ENCODE measurements at regions not wholly inside any gene's neighbourhood (a gene's known extent, or its start where the extent isn't known, plus 50 kb on each side); places are given as distances from the start of the nearest gene placed in this dataset.
"Not testable (repeated sequence)": the region's sequence is repeated elsewhere in the genome, so short reads cannot be mapped to it uniquely, and the experiment has no call there.

DNA sequence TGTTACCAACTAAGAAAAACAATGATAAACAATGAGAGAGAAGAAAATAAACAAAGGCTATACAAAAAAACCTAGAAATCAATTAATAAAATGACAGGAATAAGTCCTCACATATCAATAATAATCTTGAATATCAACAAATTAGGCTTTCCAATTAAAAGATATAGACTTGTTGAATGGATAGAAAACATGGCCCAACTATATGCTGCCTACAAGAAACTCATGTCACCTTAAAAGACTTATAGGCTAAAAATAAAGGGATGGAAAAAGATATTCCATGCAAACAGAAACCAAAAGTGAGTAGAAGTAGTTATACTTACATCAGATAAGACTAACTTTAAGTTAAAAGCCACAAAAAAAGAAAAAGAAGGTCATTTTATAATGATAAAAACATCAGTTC lies 183.9 kb downstream of the MYRFL start:
- Histone ChIP-seq H3K27me3 (replicated peaks; ENCODE audit: insufficient read depth, low read length) (no peaks in the 10 kb centered on the region), H3K4me1 (ENCODE audit: low read length) (peaks cover 19% of the 10 kb centered on the region), H3K79me2 (ENCODE audit: low read length) (no peaks in the 10 kb centered on the region), H3K4me2 (ENCODE audit: low read depth, low read length) (no peak overlapping the region), H3F3A (ENCODE audit: insufficient read depth, low read length) (no peaks in the 10 kb centered on the region), H3K9me3 (replicated peaks; ENCODE audit: insufficient read depth, low read length) (no peaks in the 10 kb centered on the region), H3K36me3 (replicated peaks; ENCODE audit: insufficient read depth, low read length) (no peaks in the 10 kb centered on the region), H3K4me3 (ENCODE audit: low read length) (no peak overlapping the region), H4K20me1 (ENCODE audit: insufficient read depth, low read length) (no peaks in the 10 kb centered on the region), H3K9me2 (replicated peaks; ENCODE audit: insufficient read depth, low read length) (no peaks in the 10 kb centered on the region), H2AFZ (ENCODE audit: low read length) (no peak overlapping the region), H3K27ac (ENCODE audit: low read length) (no peak overlapping the region), H3K9ac (ENCODE audit: low read length) (no peak overlapping the region)
- DNase-seq, result no peak
- no peak for TF ChIP-seq EZH2 (optimal IDR thresholded peaks at IDR 0.05; ENCODE audit: low read depth, low read length)
- TF ChIP-seq, protein P1, sequence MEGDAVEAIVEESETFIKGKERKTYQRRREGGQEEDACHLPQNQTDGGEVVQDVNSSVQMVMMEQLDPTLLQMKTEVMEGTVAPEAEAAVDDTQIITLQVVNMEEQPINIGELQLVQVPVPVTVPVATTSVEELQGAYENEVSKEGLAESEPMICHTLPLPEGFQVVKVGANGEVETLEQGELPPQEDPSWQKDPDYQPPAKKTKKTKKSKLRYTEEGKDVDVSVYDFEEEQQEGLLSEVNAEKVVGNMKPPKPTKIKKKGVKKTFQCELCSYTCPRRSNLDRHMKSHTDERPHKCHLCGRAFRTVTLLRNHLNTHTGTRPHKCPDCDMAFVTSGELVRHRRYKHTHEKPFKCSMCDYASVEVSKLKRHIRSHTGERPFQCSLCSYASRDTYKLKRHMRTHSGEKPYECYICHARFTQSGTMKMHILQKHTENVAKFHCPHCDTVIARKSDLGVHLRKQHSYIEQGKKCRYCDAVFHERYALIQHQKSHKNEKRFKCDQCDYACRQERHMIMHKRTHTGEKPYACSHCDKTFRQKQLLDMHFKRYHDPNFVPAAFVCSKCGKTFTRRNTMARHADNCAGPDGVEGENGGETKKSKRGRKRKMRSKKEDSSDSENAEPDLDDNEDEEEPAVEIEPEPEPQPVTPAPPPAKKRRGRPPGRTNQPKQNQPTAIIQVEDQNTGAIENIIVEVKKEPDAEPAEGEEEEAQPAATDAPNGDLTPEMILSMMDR (IDR thresholded peaks at IDR 0.05; ENCODE audit: low read length), result no peak
- TF ChIP-seq EZH2phosphoT487 (IDR thresholded peaks at IDR 0.05; ENCODE audit: low read length), result no peak

DNA sequence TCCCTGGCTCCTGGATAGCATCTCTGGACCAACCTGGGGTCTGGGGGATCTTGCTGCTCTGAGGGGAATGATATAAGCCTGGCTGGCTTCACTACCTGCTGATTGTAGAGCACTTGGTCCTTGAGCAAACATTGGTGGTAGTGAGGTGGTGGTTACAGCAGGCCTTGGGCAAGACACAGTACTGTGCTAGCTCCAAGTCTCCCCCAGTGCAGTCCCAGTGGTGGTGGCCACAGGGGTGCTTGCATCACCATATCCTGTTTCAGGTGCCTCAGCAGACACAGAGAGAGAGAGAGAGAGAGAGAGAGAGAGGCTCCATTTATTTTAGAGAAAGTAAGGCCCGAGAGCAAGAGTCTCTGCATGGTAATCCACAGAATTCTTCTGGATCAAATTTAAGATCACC lies 186.3 kb downstream of the MYRFL start:
- DNase-seq, result no peak
- no peaks in the 10 kb centered on the region for H3K9me3 ChIP-seq (replicated peaks; ENCODE audit: insufficient read depth, low read length)
- no peak for TF ChIP-seq EZH2phosphoT487 (IDR thresholded peaks at IDR 0.05; ENCODE audit: low read length)
- TF ChIP-seq, protein P1 (IDR thresholded peaks at IDR 0.05; ENCODE audit: low read length), result no peak
- TF ChIP-seq EZH2 (optimal IDR thresholded peaks at IDR 0.05; ENCODE audit: low read depth, low read length), result no peak
- no peak overlapping the region for H3K9ac ChIP-seq (ENCODE audit: low read length)
- H3K4me2 ChIP-seq (ENCODE audit: low read depth, low read length), result no peak overlapping the region
- no peaks in the 10 kb centered on the region for H4K20me1 ChIP-seq (ENCODE audit: insufficient read depth, low read length)
- H3K4me3 ChIP-seq (ENCODE audit: low read length), result no peak overlapping the region
- H2AFZ ChIP-seq (ENCODE audit: low read length), result no peak overlapping the region
- H3K27me3 ChIP-seq (replicated peaks; ENCODE audit: insufficient read depth, low read length), result no peaks in the 10 kb centered on the region
- no peaks in the 10 kb centered on the region for H3K36me3 ChIP-seq (replicated peaks; ENCODE audit: insufficient read depth, low read length)
- H3K9me2 ChIP-seq (replicated peaks; ENCODE audit: insufficient read depth, low read length), result no peaks in the 10 kb centered on the region
- no peaks in the 10 kb centered on the region for H3F3A ChIP-seq (ENCODE audit: insufficient read depth, low read length)
- no peak overlapping the region for H3K27ac ChIP-seq (ENCODE audit: low read length)
- H3K4me1 ChIP-seq (ENCODE audit: low read length), result 0 out of 2 replicates have a peak, but pooled peaks cover 5% of the 10 kb centered on the region
- H3K79me2 ChIP-seq (ENCODE audit: low read length), result no peaks in the 10 kb centered on the region

DNA sequence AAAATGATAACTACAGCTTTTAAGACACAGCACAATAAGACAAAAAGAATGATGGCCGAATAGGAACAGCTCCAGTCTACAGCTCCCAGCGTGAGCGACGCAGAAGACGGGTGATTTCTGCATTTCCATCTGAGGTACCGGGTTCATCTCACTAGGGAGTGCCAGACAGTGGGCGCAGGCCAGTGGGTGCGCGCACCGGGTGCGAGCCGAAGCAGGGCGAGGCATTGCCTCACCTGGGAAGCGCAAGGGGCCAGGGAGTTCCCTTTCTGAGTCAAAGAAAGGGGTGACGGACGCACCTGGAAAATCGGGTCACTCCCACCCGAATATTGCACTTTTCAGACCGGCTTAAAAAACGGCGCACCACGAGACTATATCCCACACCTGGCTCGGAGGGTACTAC lies 188.0 kb downstream of the MYRFL start:
- not testable (repeated sequence) for H3F3A ChIP-seq (ENCODE audit: insufficient read depth, low read length); H3K9me2 ChIP-seq (replicated peaks; ENCODE audit: insufficient read depth, low read length); H3K27ac ChIP-seq (ENCODE audit: low read length); DNase-seq; H3K4me3 ChIP-seq (ENCODE audit: low read length); H3K79me2 ChIP-seq (ENCODE audit: low read length); H3K9ac ChIP-seq (ENCODE audit: low read length); H3K9me3 ChIP-seq (replicated peaks; ENCODE audit: insufficient read depth, low read length); H4K20me1 ChIP-seq (ENCODE audit: insufficient read depth, low read length); H2AFZ ChIP-seq (ENCODE audit: low read length); H3K36me3 ChIP-seq (replicated peaks; ENCODE audit: insufficient read depth, low read length); H3K4me2 ChIP-seq (ENCODE audit: low read depth, low read length); H3K27me3 ChIP-seq (replicated peaks; ENCODE audit: insufficient read depth, low read length); H3K4me1 ChIP-seq (ENCODE audit: low read length)

DNA sequence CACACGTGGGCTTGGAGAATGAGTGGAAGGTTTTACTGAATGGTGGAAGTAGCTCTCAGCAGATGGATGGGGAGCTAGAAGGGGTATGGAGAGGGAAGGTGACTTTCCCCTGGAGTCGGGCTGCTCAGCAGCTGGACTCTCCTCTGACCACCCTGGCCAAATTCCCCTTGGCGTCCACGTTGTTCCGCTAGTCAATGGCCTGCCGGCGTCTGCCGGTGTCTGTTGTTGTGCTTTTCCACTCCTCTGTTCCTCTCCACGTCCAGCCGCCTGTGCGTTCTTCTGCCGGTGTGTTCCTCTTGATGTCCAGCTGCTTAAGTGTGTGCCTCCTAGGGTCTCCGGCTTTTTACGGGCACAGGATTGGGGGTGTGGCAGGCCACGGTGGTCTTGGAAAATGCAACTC lies 203.5 kb downstream of the MYRFL start:
- Histone ChIP-seq H3K27ac (ENCODE audit: low read length) (no peak overlapping the region), H3K9me2 (replicated peaks; ENCODE audit: insufficient read depth, low read length) (no peaks in the 10 kb centered on the region), H3K9ac (ENCODE audit: low read length) (no peak overlapping the region), H3K4me2 (ENCODE audit: low read depth, low read length) (no peak overlapping the region), H3K4me3 (ENCODE audit: low read length) (no peak overlapping the region), H3K9me3 (replicated peaks; ENCODE audit: insufficient read depth, low read length) (no peaks in the 10 kb centered on the region), H3K27me3 (replicated peaks; ENCODE audit: insufficient read depth, low read length) (no peaks in the 10 kb centered on the region), H3K4me1 (ENCODE audit: low read length) (no peaks in the 10 kb centered on the region), H3K79me2 (ENCODE audit: low read length) (no peaks in the 10 kb centered on the region), H3F3A (ENCODE audit: insufficient read depth, low read length) (no peaks in the 10 kb centered on the region), H4K20me1 (ENCODE audit: insufficient read depth, low read length) (no peaks in the 10 kb centered on the region), H2AFZ (ENCODE audit: low read length) (no peak overlapping the region), H3K36me3 (replicated peaks; ENCODE audit: insufficient read depth, low read length) (no peaks in the 10 kb centered on the region)
- TF ChIP-seq, protein P1 (IDR thresholded peaks at IDR 0.05; ENCODE audit: low read length), result no peak
- no peak for TF ChIP-seq EZH2 (optimal IDR thresholded peaks at IDR 0.05; ENCODE audit: low read depth, low read length)
- no peak for TF ChIP-seq EZH2phosphoT487 (IDR thresholded peaks at IDR 0.05; ENCODE audit: low read length)
- no peak for DNase-seq
